PC-3 (cell line): ENCODE measurements at regions not wholly inside any gene's neighbourhood (a gene's known extent, or its start where the extent isn't known, plus 50 kb on each side); places are given as distances from the start of the nearest gene placed in this dataset.

ENCODE experiments used
- EZH2 ChIP-seq: fragments of 300-600 bp; sonication (generic); IDR thresholded peaks from one replicate; pipeline ENCODE4 v1.6.1; 2017; ENCODE audit warnings: antibody characterized with exemption, mild to moderate bottlenecking, low read length; ENCODE audit not compliant: unreplicated experiment
- EZH2phosphoT487 ChIP-seq: fragments of 300-600 bp; sonication (generic); IDR thresholded peaks from 2 replicates; pipeline ENCODE4 v1.6.1; 2018; ENCODE audit warnings: mild to moderate bottlenecking, antibody characterized with exemption, low read length, borderline replicate concordance
- TF ChIP-seq, protein P1 (sequence below): fragments of 300-600 bp; sonication (generic); conservative IDR thresholded peaks from 2 replicates; pipeline ENCODE4 v1.5.1; 2017; ENCODE audit warnings: antibody characterized with exemption, low read depth, mild to moderate bottlenecking, low read length

DNA sequence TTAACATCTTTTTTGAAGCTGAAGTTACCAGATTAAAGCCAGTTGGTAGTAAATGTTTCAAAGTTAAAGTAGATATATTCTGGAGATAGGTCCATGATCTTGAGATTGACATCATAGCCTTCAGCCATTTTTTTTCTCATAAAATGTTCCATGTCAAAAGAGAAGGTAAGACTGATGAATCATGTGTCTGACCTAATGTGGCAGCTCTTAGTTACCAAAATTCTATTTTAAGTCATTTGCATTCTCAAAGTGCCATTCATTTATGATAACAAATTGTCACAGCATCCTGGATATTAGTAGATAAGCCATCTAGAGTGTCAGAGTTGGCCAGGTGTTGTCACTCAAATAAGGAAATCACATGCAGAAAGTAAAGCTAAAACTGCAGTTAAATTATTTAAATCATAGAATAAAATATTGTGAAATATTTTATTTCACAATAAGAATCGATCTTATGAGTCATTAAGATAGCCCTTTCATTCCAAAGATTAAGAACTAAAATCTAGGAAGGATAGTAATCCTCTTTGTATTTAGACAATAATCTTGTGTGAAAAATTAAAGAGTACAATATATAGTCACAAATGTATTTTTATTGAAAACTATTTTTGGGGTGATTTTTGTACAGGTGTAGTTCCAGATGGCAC, 65.7 kb upstream of the ADAD1 start:
- no peak for TF ChIP-seq EZH2
- TF ChIP-seq, protein P1, sequence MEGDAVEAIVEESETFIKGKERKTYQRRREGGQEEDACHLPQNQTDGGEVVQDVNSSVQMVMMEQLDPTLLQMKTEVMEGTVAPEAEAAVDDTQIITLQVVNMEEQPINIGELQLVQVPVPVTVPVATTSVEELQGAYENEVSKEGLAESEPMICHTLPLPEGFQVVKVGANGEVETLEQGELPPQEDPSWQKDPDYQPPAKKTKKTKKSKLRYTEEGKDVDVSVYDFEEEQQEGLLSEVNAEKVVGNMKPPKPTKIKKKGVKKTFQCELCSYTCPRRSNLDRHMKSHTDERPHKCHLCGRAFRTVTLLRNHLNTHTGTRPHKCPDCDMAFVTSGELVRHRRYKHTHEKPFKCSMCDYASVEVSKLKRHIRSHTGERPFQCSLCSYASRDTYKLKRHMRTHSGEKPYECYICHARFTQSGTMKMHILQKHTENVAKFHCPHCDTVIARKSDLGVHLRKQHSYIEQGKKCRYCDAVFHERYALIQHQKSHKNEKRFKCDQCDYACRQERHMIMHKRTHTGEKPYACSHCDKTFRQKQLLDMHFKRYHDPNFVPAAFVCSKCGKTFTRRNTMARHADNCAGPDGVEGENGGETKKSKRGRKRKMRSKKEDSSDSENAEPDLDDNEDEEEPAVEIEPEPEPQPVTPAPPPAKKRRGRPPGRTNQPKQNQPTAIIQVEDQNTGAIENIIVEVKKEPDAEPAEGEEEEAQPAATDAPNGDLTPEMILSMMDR, result no peak
- no peak for TF ChIP-seq EZH2phosphoT487
